Bone marrow (tissue), 2 donors: ENCODE measurements at regions not wholly inside any gene's neighbourhood (a gene's known extent, or its start where the extent isn't known, plus 50 kb on each side); places are given as distances from the start of the nearest gene placed in this dataset.

Experiments
- DNase-seq, 2 donors: peaks; one replicate each; lab custom pipeline; 2025; lab: John Stamatoyannopoulos, UW

DNA sequence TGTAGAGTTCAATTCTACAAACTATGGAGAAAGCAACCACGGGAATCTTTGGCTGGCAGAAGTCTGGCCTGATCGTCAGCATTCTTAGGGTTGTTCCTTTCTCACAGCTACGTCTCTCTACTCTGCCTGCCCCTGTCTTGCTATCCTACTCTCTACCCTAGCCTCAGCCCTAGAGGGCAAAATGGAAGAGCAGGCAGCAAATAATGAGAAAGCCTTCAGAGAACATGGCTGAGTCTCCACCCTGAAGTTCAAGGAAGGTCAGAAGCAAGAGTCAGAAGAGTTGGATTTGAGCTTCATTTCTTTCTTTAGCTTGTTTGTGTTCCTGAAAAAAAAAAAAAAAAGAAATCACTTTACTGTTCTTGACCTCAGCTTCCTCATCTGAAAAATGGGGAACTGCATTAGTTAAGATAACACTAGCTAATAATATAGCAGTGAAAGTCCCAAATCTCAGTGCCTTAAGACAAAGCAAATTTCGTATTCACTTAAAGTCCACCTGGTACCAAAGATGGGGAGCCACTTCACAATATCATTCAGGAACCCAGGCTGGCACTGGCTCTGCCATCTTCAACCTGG is 50.2 kb upstream of the CCND2 start:
- no peak for DNase-seq

DNA sequence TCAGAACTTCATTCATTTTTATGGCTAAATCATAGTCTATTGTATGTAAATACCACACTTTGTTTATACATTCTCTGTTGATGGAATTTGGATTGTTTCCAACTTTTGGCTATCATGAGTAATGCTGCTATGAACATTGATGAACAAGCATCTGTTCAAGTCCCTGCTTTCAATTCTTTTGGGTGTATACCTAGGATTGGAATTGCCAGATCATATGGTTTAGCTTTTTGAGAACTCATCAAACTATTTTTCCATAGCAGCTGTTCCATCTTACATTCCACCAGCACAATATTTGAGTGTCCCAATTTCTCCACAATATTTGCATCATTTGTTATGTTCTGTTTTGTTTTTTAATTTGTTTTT is 52.3 kb upstream of the CCND2 start:
- no peak for DNase-seq

DNA sequence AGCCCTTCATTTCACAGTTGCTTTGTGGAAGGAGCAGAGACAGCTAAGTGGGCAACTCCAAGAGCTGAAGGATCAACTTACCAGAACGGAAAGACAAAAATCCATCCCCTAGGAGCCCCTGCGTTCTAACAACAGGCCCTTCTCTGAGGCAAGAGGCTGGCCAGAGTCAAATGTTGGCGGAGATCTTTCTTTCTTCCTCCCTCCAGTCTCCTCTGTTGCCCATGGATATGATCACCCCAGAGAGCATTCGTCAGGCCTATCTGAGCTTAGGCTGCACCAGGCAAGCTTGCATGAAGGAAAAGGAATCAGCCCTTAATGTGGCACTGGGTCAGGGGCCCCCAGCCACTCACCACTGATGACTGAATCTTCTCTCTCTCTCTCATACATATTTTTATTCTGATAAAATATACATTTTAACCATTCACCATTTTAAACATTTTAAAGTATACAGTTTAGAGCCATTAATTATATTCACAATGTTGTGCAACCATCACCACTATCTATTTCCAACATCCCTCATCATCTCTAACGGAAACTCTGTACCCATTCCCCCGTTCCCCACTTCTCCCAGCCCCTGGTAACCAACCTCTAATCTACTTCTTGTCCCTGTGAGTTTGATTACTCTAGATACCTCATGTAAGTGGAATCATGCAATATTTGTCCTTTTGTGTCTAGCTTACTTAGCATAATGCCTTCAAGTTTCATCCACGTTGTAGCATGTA is 52.9 kb upstream of the CCND2 start:
- no peak for DNase-seq

DNA sequence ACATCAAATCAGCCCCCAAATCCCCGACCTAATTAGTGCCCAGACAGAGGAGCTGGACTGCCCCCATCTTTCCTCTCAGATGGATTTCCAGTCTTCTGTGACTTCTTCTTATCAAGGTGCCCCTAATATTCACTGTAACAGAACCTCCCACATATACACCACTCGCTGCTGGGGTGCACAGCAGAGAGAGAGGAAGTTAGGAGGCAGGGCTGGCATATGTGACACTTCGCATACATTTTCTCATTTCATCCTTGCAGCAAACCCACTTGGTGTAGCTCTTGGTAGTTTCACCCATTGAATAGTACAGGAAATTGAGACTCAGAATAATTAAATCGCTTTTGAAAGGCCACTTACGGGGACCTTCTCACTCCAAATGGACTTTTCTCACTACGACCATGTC is 56.5 kb upstream of the CCND2 start:
- peak in 1 of 2 donors; percentile 40 for DNase-seq

DNA sequence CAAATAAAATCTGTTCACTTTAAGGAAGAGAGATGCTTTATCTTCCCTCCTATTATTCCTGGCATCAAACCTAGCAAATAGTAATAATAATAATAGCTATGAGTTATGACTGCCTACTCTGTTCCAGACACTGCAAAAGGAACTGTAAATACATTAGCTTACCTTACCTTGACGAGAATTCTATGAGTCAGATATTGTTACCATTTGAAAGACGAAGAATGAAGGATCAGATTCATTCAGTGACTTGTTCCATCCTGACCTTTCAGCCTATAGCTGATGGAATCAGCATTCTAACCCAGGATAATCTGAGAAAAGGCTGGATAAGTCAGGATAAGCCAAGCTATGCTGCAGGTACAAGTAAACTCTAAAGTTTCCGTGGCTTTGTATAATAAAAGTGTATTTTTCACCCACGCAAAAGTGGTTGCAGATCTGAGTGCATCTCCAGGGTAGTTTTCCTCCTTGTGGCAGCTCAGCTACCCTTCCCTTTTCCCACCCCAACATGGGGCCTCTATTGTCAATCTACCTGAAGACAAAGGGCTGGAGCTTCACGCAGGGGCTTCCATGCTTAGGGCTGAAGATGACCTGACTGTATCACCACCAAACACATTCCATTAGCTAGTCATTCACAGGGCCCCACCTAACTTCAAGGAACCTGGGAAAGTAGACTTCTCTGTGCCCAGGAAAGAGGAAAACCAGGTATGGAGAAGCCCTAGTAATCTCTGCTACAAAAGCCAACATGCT is 57.2 kb upstream of the CCND2 start:
- DNase-seq, result no peak

DNA sequence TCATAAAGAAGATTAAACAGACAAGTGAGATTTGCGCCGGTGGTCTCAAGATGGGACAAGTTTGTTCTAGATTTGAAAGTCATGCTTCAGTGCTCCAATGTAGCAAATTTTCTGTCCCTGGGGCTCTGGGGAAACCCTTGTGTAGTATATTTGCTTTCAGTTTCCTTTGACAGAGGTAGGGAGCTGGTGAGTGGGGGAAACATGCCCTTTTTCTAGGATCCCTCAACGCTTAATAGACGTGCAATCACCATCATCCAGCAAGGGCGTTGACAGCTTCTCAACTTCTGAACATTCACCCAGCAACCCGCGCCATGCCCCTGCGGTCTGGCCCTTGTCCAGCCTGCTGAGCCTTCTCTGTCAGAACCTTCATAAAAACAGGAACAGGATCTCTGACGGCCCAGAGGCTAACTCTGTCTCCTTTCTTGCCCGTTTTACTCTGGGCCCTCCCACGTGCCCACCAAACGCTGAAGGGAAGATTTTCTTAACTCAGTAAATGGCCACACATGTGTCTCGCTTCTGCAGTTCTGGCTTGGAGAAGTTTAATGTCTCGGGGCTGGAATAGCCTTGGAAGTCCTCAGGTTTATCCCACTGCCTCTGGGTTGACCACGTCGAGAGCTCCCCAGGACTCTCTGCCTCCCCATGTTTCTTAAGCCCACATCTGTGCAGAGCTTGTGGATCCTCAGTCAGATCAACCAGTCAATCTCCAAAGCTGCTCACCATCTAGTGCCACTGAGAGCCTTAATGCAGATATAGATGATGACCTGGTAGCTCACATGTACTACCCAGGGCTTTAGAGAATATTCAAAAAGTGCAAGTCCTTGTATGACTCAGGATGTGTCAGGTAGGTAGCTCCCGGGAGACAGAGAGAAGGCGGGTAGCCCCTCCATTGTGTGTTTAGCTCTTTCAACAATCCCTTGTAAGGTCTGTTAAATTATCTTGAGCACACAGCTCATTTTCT is 58.1 kb upstream of the CCND2 start:
- DNase-seq, result peak; percentile 78 to 96

DNA sequence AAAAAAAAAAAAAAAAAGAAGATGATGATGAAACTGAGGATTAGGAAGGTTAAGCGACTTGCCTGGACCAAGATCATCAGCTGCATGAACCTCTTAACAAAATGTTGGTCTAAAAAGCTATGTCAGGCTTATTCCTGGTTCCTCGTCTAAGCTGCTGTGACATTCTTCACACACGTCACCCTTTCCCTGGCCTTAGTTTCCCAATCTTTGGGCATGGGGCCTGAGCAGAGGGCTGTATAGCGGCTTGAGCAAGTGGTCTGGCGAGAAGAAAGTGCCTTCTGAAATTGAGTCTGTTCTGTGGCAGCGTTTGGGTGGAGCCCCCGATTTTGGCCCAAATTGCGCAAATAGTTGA is 58.7 kb upstream of the CCND2 start:
- no peak for DNase-seq

DNA sequence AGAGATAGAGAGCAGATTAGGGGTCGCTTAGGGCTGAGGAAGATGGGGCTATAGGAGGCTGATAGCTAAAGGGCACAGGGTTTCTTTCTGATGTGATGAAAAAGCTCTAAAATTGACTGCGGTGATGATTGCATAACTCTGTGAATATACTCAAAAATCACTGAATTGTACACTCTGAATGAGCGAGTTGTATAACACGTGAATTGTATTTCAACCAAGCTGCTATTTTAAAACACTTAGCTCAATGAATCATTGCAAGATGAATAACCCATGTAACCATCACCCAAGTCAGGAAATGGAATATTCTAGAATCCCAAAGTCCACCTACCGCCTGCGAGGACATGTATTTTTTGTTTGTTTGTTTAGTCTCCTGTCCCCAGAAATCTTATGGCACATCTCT is 60.1 kb upstream of the CCND2 start:
- no peak for DNase-seq

DNA sequence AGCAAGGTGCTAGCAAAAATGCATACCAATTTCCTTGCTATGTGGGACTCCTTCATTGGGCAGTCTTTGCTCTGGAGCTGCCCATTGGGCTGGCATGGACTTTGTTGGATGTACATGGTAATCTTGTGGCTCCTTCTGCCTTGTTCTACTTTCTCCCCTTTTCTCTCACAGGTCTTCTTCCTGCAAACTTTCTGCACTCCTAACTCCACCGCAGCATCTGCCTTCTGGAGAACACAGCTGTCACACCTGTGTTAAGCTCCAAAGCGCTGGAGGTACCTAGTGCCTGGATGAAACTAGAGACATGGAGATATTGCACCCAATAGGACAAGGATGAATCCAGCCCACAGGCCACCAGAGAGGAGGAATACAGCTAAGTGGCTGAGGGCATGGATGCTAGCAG is 60.7 kb upstream of the CCND2 start:
- DNase-seq, result no peak

DNA sequence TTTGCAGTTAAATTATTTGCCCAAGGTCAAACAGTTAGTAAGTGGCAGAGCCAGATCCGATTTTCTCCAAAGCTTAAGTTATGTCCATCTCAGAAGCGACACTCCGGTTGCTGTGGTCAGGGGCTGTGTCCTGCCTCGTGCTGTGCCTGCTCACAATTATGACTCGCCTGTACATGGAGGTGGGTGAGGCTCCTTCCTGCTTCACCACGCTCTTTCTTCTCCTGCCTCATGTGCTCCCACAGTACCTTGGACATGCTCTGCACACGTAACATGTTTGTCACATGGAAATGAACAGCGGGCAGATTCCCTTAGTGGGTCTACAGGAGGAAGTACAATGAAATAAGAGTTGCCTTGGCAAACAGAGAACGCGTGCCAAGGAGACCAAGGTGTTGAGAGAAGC is 62.2 kb upstream of the CCND2 start:
- no peak for DNase-seq

DNA sequence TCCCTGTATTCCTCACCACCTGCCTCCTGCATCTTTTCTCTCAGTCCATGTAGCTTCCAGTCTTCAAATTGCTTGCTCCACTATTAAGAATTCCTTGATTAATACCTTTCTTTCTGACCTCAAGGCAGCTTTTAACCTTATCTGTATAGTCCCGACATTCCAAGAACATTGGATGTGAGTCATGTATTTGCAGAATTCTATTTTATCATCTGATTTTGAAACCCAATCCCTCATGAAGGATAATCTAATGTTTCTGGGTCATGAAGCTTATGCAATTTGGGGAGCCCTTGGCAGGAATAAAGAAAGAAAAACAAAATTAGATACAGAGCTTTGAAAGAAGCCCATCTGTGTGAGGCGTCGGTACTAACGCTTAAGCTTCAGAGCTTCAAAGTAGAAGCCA is 63.4 kb upstream of the CCND2 start:
- DNase-seq, result no peak

DNA sequence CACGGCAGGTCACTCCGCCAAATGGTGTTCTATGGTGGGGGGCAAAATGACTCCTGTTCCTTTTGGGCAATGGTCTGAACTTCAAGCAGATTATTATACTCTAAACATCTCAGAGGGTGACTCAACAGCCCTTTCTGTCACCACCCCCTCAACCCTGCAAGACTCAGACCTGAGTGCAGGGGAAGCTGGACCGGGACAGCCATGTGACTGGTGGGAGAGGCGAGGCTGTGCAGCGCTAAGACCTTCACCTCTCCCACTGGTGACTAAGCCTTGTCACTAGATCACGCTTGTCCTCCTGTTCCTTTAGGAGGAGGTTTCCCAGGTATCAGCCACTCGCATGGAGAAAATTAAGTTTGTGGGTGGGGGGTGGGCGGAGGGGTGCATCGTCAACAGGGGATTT is 67.1 kb upstream of the CCND2 start:
- no peak for DNase-seq

DNA sequence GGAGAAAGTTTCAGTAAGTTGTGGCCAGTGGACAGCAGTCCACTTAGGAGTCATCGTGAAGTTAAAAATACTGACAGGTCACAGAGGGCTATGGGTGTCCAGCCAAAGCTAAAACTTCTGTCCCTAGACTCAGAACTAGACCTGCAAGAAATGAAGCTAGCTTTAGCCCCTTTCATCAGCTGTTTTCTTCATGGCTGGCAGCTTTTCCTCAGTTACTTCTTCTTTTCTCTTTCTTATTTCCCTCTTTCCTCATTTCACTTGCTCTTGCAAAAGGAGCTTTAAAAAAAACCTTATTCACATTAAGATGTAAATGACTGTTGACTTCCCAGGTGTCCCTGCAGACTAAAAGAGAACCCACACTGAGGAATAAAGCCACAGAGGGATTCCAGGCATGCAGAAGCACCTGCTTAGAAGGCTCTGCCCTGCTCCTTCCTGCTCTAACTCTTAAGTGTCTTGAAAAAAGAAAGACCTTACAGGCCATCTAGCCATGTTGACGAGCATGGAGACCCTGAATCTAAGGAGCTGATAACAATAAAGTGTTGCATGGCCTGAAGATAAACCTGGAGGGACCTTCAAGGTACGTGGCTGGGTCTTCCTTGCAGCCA is 69.7 kb upstream of the CCND2 start:
- DNase-seq, result peak in 1 of 2 donors; percentile 16

DNA sequence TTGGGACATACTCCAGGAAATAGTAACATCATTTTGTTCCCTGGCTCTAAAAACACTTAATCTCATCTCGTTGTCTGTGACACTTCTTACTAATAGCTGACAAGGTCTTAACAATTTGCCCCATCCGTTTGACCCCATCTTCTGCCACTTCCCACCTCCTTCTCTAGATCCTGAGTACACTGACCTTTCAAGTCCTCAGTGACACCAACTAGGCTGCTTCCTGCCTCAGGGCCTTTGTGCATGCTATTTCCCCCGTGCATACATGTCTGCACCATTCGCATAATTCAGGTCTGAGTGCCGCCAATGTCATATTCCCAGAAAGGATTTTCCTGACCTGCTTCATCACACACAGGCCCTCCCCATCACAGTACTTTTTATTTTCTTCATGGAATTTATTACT is 70.6 kb upstream of the CCND2 start:
- no peak for DNase-seq

DNA sequence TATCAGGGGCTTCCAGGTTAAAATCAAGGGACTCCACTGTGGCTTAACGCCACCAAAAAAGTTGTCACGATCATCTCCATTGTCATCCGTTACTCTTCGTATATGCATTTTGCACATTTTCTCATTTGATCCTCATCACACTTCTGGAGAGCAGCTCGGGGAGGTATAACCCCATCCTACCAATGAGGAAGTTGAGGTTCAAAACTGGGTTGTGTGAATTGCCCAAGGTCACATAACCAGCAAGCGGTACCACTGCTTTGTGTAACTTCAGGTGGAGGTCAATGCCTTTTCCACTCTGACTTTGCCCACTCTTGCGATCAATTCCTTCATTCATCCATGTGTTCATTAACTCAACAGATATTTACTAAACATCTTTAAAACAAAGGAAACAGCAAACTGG is 71.1 kb upstream of the CCND2 start:
- DNase-seq, result no peak

DNA sequence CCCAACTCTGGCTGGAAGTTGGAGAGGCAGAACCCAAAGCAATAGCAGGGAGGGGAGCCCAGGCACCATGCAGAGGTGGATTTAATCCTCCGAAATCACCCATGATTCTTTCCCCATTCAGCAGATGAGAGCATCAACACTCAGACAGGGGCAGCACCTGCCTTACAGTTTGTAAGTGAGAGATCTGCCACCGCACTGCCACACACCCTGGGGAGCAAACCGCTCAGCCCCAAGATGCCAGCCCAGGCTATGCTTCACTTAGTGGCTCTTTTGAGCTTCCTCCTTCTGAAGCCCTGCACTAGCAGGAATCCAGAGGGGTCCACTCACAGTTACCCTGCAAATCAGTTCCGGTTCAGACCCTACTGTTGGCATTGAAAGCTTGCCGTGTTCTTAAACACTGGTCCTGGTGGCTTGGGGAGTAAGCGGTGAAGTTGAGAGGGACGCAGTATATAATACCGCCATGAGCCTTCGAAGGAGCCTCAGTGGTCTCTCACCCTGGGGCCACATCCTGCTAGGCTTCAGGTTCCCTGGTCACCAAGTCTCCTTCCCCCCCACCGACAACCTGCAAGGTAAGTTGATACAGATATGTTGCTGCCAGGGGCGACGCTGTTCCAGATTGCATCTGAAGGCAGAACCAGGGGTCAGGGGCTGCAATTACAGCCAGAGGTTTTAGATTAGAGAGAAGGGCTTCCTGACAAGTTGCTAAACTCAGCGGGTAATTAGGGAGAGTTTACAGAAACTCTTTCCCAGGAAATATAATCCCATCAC is 72.0 kb upstream of the CCND2 start:
- no peak for DNase-seq

DNA sequence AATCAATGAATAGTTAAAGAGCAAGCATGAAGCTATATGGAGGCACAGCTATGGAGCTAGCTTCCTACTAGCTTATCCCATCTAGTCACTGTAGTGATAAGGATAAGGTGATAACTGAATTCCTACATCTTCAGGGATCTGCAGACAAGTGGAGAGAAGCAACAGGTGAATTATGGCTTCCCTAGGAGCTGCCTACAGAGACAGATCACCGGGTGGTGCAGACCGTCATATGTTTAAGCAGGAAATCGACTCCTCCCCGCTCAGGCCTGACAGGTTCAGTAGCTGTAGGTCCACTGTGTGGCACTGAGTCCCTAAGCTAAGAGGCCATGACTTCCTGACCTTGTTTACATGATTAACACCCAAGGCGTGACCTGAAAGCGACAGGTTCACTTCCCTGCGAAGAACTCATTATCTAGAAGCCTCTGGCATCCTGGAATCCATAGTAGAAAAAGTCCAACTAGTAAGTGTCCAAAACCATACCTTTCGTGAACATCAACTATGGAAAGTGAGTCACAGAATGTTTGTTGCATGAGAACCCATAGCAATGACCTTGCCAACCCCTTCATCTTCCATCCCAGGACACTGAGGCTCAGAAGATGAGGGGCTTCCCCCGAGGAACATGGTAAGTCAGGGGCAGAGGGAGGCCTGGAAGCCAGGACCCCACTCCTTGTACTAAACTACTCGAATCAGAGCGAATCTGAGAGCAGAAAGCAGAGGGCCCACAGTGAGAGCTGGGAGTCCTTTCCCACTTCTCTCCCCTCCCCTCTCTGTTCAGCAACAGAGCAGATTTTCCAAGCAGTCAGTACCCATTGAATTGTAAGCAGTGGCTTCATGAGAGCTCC is 75.4 kb upstream of the CCND2 start:
- no peak for DNase-seq

DNA sequence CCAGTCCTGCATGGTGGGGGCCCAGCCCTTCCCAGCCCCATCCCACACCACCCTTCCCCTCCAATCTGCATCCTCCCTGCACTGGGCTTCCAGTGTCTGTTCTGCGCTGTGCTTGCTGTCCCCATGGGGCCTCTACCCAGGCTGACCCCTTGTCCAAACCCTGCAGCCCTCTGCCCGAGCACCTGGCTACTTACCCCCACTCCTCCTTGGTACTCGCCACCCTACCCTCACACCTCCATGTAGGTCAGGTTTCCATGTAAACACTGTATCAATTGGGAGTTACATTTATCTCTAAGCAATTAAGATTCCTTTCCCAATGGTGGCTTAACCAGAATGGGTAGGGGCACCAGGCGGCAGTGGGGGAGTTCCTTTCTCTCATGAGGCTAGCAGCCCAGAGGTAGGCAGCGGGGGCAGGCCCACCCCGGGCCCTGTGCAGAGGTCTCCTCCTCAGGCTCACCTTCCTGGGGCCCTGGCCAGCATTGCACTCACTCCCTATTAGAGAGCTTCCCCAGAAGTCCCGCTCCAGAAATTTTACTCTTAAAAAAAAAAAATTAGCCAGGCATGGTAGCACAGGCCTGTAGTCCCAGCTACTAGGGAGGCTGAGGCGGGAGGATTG is 76.6 kb upstream of the CCND2 start:
- no peak for DNase-seq

DNA sequence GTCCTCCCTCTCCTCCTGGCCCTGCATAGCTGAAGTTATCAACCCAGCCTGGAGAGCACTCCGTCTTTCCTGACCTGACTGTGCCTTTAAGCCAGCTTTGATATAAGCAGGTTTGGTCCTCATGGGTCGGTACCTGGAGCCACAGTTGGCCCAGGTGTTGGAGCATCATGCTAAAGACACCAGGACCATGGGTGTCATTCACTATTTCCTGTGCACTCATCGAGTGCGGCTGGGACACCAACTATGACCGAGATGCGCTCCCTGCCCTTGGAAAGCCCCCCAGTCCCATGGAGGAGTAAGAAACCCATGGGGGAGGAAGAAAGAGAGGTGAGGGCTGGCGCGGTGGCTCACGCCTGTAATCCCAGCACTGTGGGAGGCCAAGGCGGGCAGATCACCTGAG is 78.9 kb upstream of the CCND2 start:
- no peak for DNase-seq

DNA sequence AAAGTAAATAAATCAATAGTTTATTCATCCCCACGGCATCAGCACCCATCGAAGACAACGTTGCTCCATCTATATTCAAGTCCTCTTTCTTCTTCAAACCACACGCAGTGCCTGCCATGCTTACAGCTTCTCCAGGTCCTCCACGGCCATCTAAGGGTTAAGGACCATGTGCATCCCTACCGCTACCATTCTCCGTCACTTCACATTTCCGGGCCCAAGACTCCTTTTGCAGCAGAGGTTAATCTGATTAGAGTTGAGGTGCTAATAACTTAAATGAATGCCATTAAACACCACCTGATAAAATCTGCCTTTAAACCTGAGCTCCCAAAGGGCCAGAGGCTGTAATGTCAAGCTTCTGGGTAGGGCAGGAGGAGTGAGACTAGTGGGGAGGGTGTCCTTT is 79.7 kb upstream of the CCND2 start:
- DNase-seq, result no peak
